Mesenchymal stem cell (in vitro differentiated cells and primary cell): ENCODE measurements at regions not wholly inside any gene's neighbourhood (a gene's known extent, or its start where the extent isn't known, plus 50 kb on each side); places are given as distances from the start of the nearest gene placed in this dataset.

Experiments
- DNase-seq: peaks from one replicate; pipeline ENCODE4 v3.0.0-alpha.2; 2013
- H2AFZ ChIP-seq: one replicate; pipeline ENCODE4 v1.6.1; 2013; ENCODE audit warnings: low read depth, mild to moderate bottlenecking, control low read depth, inconsistent platforms, low read length, moderate library complexity
- H2AK5ac ChIP-seq: 2 replicates; pipeline ENCODE4 v1.6.1; 2013; ENCODE audit warnings: low read length, moderate library complexity, mild to moderate bottlenecking, inconsistent platforms; ENCODE audit not compliant: severe bottlenecking
- H2BK120ac ChIP-seq: one replicate; pipeline ENCODE4 v1.6.1; 2013; ENCODE audit warnings: low read depth, mild to moderate bottlenecking, inconsistent platforms, low read length, moderate library complexity
- H2BK12ac ChIP-seq, 2 experiments: one replicate each; pipeline ENCODE4 v1.6.1; 2013; ENCODE audit warnings: inconsistent platforms in 2 of 2, low read length in 2 of 2, mild to moderate bottlenecking in 2 of 2, moderate library complexity in 2 of 2, control low read depth in 1 of 2
- H2BK15ac ChIP-seq: one replicate; pipeline ENCODE4 v1.6.1; 2013; ENCODE audit warnings: mild to moderate bottlenecking, low read depth, inconsistent platforms; ENCODE audit not compliant: poor library complexity, severe bottlenecking
- H2BK5ac ChIP-seq: 2 replicates; pipeline ENCODE4 v1.6.1; 2013; ENCODE audit warnings: low read depth, mild to moderate bottlenecking, low read length, control low read depth, inconsistent platforms; ENCODE audit not compliant: poor library complexity, severe bottlenecking
- H3K14ac ChIP-seq, 2 experiments: one replicate each; pipeline ENCODE4 v1.6.1; 2013; ENCODE audit warnings: inconsistent platforms in 2 of 2, low read length in 2 of 2, control low read depth in 1 of 2, mild to moderate bottlenecking in 1 of 2, moderate library complexity in 1 of 2
- H3K18ac ChIP-seq, 2 experiments: one replicate each; pipeline ENCODE4 v1.6.1; 2013; ENCODE audit warnings: inconsistent platforms in 2 of 2, low read length in 2 of 2, control low read depth in 1 of 2, low read depth in 1 of 2, mild to moderate bottlenecking in 1 of 2
- H3K23ac ChIP-seq, 2 experiments: one replicate each; pipeline ENCODE4 v1.6.1; 2013; ENCODE audit warnings: inconsistent platforms in 2 of 2, low read length in 2 of 2, mild to moderate bottlenecking in 2 of 2, moderate library complexity in 2 of 2, control low read depth in 1 of 2
- H3K27ac ChIP-seq: 2 replicates; pipeline ENCODE4 v1.5.1; 2013; ENCODE audit warnings: mild to moderate bottlenecking, moderate library complexity, low read length, control low read depth, inconsistent platforms; ENCODE audit not compliant: poor library complexity, severe bottlenecking
- H3K27me3 ChIP-seq, 2 experiments: 2 replicates each; pipeline versions ENCODE4 v1.6.1 to v1.7.0; 2013; ENCODE audit warnings: low read length in 2 of 2, mild to moderate bottlenecking in 2 of 2, moderate library complexity in 2 of 2, control low read depth in 1 of 2, inconsistent platforms in 1 of 2; ENCODE audit not compliant: control insufficient read depth in 1 of 2, insufficient read depth in 1 of 2
- H3K36me3 ChIP-seq, 2 experiments: 2 replicates each; pipeline versions ENCODE4 v1.6.1 to v1.7.0; 2013; ENCODE audit warnings: low read length in 2 of 2, control low read depth in 1 of 2, inconsistent platforms in 1 of 2, low read depth in 1 of 2, mild to moderate bottlenecking in 1 of 2; ENCODE audit not compliant: insufficient read depth in 2 of 2, control insufficient read depth in 1 of 2
- H3K4ac ChIP-seq, 2 experiments: one replicate each; pipeline ENCODE4 v1.6.1; 2013; ENCODE audit warnings: inconsistent platforms in 2 of 2, low read length in 2 of 2, mild to moderate bottlenecking in 2 of 2, moderate library complexity in 2 of 2, control low read depth in 1 of 2, low read depth in 1 of 2
- H3K4me1 ChIP-seq: 2 replicates; pipeline ENCODE4 v1.6.1; 2013; ENCODE audit warnings: low read depth, low read length, control low read depth; ENCODE audit not compliant: control insufficient read depth, insufficient read depth
- H3K4me2 ChIP-seq: 2 replicates; pipeline ENCODE4 v1.6.1; 2013; ENCODE audit warnings: low read length, mild to moderate bottlenecking, inconsistent platforms; ENCODE audit not compliant: poor library complexity, severe bottlenecking
- H3K4me3 ChIP-seq, 2 experiments: 2 replicates each; pipeline versions ENCODE4 v1.5.1 to v1.7.0; 2013; ENCODE audit warnings: low read length in 2 of 2, mild to moderate bottlenecking in 2 of 2, control low read depth in 1 of 2, low read depth in 1 of 2; ENCODE audit not compliant: insufficient read depth in 1 of 2
- H3K79me1 ChIP-seq: replicated peaks from 2 replicates; pipeline ENCODE4 v1.6.1; 2013; ENCODE audit warnings: mild to moderate bottlenecking, control low read depth, low read length, inconsistent platforms; ENCODE audit not compliant: poor library complexity, severe bottlenecking
- H3K9ac ChIP-seq: 2 replicates; pipeline ENCODE4 v1.7.0; 2013; ENCODE audit warnings: mild to moderate bottlenecking, low read length, moderate library complexity
- H3K9me3 ChIP-seq: 2 replicates; pipeline ENCODE4 v1.7.0; 2013; ENCODE audit warnings: mild to moderate bottlenecking, low read length; ENCODE audit not compliant: control insufficient read depth
- H4K8ac ChIP-seq: one replicate; pipeline ENCODE4 v1.6.1; 2013; ENCODE audit warnings: inconsistent platforms, mild to moderate bottlenecking, low read length, moderate library complexity
- H4K91ac ChIP-seq: one replicate; pipeline ENCODE4 v1.6.1; 2013; ENCODE audit warnings: mild to moderate bottlenecking, low read length, inconsistent platforms
- WGBS: methylation state at CpG from one replicate; pipeline ENCODE4 v1.1.7; 2013; ENCODE audit warnings: mixed read lengths; 5-methylcytosine and 5-hydroxymethylcytosine counted together

DNA sequence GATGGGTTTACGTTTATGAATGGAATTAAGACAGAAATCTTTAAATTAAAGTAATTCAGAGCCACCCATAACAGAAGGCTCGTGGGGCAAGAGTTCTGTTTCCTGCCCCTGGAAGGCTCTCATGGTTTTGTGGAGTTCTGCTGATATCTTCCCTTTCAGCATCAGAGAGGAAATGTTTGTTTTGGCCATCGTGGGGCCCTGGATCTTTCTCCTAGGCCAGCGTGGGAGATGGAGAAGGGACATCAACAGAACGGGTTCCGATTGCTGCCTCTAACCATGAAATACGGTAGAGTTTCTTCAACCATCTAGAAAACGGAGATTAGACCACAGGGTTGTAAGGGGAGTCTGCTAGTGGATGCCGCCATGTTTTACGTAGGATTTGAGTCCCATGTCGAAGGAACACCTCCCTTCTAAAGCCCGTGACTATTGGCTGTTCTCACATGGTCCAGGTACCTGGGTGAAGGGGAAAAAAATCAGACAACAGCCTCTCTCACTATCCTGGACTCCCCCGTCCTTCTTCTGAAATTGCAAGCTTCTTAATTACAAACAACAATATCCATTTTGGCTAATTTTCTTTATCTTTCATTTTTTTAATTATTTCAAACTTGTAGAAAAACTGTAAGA, 169.1 kb upstream of the CELF2 start:
- Histone ChIP-seq H3K27me3 (no peaks in the 10 kb centered on the region), H3K4me1 (peaks cover 2% of the 10 kb centered on the region), H3K9ac (no peak overlapping the region), H2BK5ac (no peak overlapping the region), H3K27ac (no peak overlapping the region), H2AFZ (no peak overlapping the region), H3K4ac (no peak overlapping the region), H3K79me1 (no peaks in the 10 kb centered on the region), H3K4me3 (no peak overlapping the region), H2BK120ac (no peak overlapping the region), H3K23ac (no peak overlapping the region), H3K4me2 (no peak overlapping the region), H2AK5ac (no peak overlapping the region), H2BK15ac (no peak overlapping the region), H2BK12ac (no peak overlapping the region), H3K18ac (no peak overlapping the region), H3K9me3 (no peaks in the 10 kb centered on the region), H4K8ac (no peak overlapping the region), H3K36me3 (no peaks in the 10 kb centered on the region), H3K14ac (no peak overlapping the region), H4K91ac (peak overlapping the region; percentile 9)
- no peak for DNase-seq
- WGBS = 94% methylated on average over 12 of the region's 13 CpGs

DNA sequence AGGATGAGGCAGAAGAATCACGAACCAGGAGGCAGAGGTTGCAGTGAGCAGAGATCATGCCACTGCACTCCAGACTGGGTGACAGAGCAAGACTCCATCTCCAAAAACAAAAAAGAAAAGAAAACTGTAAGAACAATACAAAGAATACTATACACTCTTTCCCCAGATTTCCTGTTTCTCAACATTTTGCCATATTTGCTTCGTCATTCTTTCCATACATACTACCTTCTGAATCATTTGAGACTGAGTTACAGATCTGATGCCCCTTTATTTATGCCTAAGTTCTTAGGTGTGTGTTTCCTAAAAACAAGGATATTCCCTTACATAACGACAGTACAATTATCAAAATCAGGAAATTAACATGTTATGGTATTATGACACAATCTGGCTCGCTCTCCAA, 168.4 kb upstream of the CELF2 start:
- no peaks in the 10 kb centered on the region for H3K9me3 ChIP-seq
- H3K4me1 ChIP-seq = peaks cover 2% of the 10 kb centered on the region
- no peak overlapping the region for H2BK120ac ChIP-seq
- H4K8ac ChIP-seq = no peak overlapping the region
- no peak overlapping the region for H3K9ac ChIP-seq
- no peaks in the 10 kb centered on the region for H3K36me3 ChIP-seq
- H3K27ac ChIP-seq = no peak overlapping the region
- H4K91ac ChIP-seq = no peak overlapping the region
- H2AFZ ChIP-seq = no peak overlapping the region
- no peak overlapping the region for H3K18ac ChIP-seq
- no peak overlapping the region for H3K4me3 ChIP-seq
- no peak overlapping the region for H2BK5ac ChIP-seq
- H3K14ac ChIP-seq = no peak overlapping the region
- H2BK12ac ChIP-seq = no peak overlapping the region
- 99% methylated on average over 3 of the region's 4 CpGs for WGBS
- H2BK15ac ChIP-seq = no peak overlapping the region
- no peak overlapping the region for H3K23ac ChIP-seq
- no peaks in the 10 kb centered on the region for H3K27me3 ChIP-seq
- DNase-seq = no peak
- H2AK5ac ChIP-seq = no peak overlapping the region
- H3K4me2 ChIP-seq = no peak overlapping the region
- H3K79me1 ChIP-seq = no peaks in the 10 kb centered on the region
- no peak overlapping the region for H3K4ac ChIP-seq

DNA sequence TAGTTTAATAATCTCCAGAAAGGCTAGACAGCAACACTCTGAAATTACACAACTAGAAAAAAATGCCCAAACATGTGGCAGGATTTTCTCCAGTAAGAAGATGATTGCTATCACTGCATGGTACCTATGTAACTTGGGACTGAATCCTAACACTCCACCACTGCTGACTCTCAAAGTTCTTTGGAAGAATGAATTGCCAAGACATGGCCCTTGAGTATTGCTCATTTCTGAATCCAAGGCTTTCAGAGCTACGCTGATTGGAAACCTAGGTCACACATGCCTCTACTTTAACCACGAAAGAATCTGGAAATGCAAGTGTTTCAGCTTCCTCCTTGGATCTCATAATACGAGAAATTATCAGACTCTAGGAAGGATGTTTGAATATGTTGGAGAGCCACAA, 167.5 kb upstream of the CELF2 start:
- DNase-seq = no peak
- Histone ChIP-seq H3K4me2 (no peak overlapping the region), H4K8ac (no peak overlapping the region), H4K91ac (no peak overlapping the region), H2AFZ (no peak overlapping the region), H3K9me3 (no peaks in the 10 kb centered on the region), H3K4me1 (peaks cover 2% of the 10 kb centered on the region), H3K27me3 (no peaks in the 10 kb centered on the region), H2AK5ac (no peak overlapping the region), H2BK15ac (no peak overlapping the region), H3K9ac (peak overlapping the region; percentile 9), H3K4ac (no peak overlapping the region), H2BK12ac (no peak overlapping the region), H3K27ac (no peak overlapping the region), H3K36me3 (no peaks in the 10 kb centered on the region), H3K23ac (no peak overlapping the region), H3K18ac (no peak overlapping the region), H3K4me3 (no peak overlapping the region), H3K14ac (no peak overlapping the region), H2BK120ac (no peak overlapping the region), H3K79me1 (no peaks in the 10 kb centered on the region), H2BK5ac (no peak overlapping the region)
- WGBS = 100% methylated on average over 1 of the region's 3 CpGs

DNA sequence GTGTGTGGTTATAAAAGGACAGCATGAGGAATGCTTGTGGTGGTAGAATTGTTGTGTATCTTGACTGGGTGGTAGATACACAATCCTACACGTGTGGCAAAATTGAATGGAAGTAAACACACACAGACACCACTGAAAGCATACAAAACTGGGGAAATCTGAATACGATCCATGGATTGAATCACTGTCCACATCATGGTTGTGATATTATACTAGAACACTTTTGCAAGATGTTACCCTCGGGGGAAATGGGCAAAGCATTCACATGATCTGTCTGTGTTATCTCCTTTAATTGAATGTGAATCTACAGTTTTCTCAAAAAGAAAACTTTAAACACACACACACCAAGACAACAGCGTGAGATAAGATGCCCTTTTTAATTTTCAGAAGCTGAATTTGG, 165.2 kb upstream of the CELF2 start:
- Histone ChIP-seq H3K14ac (no peak overlapping the region), H2BK12ac (no peak overlapping the region), H4K8ac (no peak overlapping the region), H3K23ac (no peak overlapping the region), H2AFZ (no peak overlapping the region), H2BK15ac (no peak overlapping the region), H3K9me3 (no peaks in the 10 kb centered on the region), H3K18ac (no peak overlapping the region), H3K4me2 (no peak overlapping the region), H3K27ac (no peak overlapping the region), H3K9ac (peak overlapping the region; percentile 64), H3K36me3 (no peaks in the 10 kb centered on the region), H2AK5ac (no peak overlapping the region), H3K79me1 (no peaks in the 10 kb centered on the region), H3K4me1 (peaks cover 2% of the 10 kb centered on the region), H3K27me3 (no peaks in the 10 kb centered on the region), H3K4me3 (no peak overlapping the region), H3K4ac (no peak overlapping the region), H2BK120ac (no peak overlapping the region), H2BK5ac (no peak overlapping the region), H4K91ac (no peak overlapping the region)
- 70% methylated on average over 2 of the region's 4 CpGs for WGBS
- DNase-seq = no peak
